A549 (cell line): ENCODE measurements at regions not wholly inside any gene's neighbourhood (a gene's known extent, or its start where the extent isn't known, plus 50 kb on each side); places are given as distances from the start of the nearest gene placed in this dataset.

ENCODE experiments used
- ATAC-seq, 2 experiments: fragments of 200-7000 bp in 1 of 2; fragments of >200 bp in 1 of 2; cut with Nextera tagmentation in 1 of 2; cut with Tn5 transposase in 1 of 2; 3 replicates each; pipeline versions ENCODE4 v1.8.0 to v1.9.1; 2018 to 2020; ENCODE audit warnings: mild to moderate bottlenecking in 1 of 2, moderate library complexity in 1 of 2
- CTCF ChIA-PET: fragments of 300-600 bp; sonication (Branson Sonifier 250); formaldehyde crosslinking; extraction: SDS; loops from one replicate; lab custom pipeline; 2021; ENCODE audit warnings: antibody characterized with exemption, inconsistent platforms; lab: Yijun Ruan, JAX
- POLR2A ChIA-PET: fragments of 350-600 bp; formaldehyde crosslinking; extraction: SDS; loops from one replicate; lab custom pipeline; 2021; ENCODE audit warnings: antibody characterized with exemption, inconsistent platforms; lab: Yijun Ruan, JAX
- DNase-seq, 2 experiments: peaks; one replicate each; pipeline versions ENCODE4 v3.0.0 to v3.0.0-alpha.2; 2011 to 2016; ENCODE audit warnings: low read depth in 1 of 2, low spot score in 1 of 2
- FAIRE-seq: peaks from 2 replicates; lab custom pipeline; 2011; peaks lifted over from hg19 to GRCh38; lab: Jason Lieb, UNC
- H3K27ac ChIP-seq, 2 experiments: fragments of >200 bp; sonication (Bioruptor Twin); formaldehyde crosslinking; 3 replicates each; pipeline ENCODE4 v1.5.1; 2016 to 2017
- H3K4me1 ChIP-seq: fragments of >200 bp; sonication (Bioruptor Twin); formaldehyde crosslinking; 3 replicates; pipeline ENCODE4 v1.6.1; 2016
- H3K4me2 ChIP-seq: fragments of >200 bp; sonication (Bioruptor Twin); formaldehyde crosslinking; 3 replicates; pipeline ENCODE4 v1.6.1; 2016
- H3K4me3 ChIP-seq: fragments of >200 bp; sonication (Bioruptor Twin); formaldehyde crosslinking; 3 replicates; pipeline ENCODE4 v1.5.1; 2016
- H3K9me3 ChIP-seq: fragments of >200 bp; sonication (Bioruptor Twin); formaldehyde crosslinking; 3 replicates; pipeline ENCODE4 v1.6.1; 2016
- BHLHE40 ChIP-seq: IDR thresholded peaks from 2 replicates; pipeline ENCODE4 v1.6.1; 2012; ENCODE audit warnings: low read depth, low read length, inconsistent platforms
- CBX2 ChIP-seq: fragments of 200-600 bp; sonication (generic); IDR thresholded peaks from 2 replicates; pipeline ENCODE4 v1.6.1; 2016; ENCODE audit warnings: low read depth, mild to moderate bottlenecking, borderline replicate concordance
- CHD2 ChIP-seq: fragments of 150-350 bp; IDR thresholded peaks from 2 replicates; pipeline ENCODE4 v1.6.1; 2014; ENCODE audit warnings: low read length; ENCODE audit not compliant: partially characterized antibody
- CHD4 ChIP-seq: fragments of 200-600 bp; sonication (generic); IDR thresholded peaks from 2 replicates; pipeline ENCODE4 v1.6.1; 2016; ENCODE audit warnings: antibody characterized with exemption, mild to moderate bottlenecking, borderline replicate concordance
- EHF ChIP-seq: fragments of 250-450 bp; sonication (Bioruptor Pico); IDR thresholded peaks from 2 replicates; pipeline ENCODE4 v1.5.0; 2020; ENCODE audit warnings: mild to moderate bottlenecking
- FOSB ChIP-seq: fragments of 250-450 bp; sonication (Bioruptor Pico); IDR thresholded peaks from 2 replicates; pipeline ENCODE4 v1.5.0; 2020; ENCODE audit warnings: mild to moderate bottlenecking, moderate library complexity
- FOXS1 ChIP-seq: fragments of 250-450 bp; sonication (Bioruptor Pico); IDR thresholded peaks from 2 replicates; pipeline ENCODE4 v1.5.0; 2020; ENCODE audit warnings: mild to moderate bottlenecking, moderate library complexity
- HDAC2 ChIP-seq: fragments of 200-600 bp; sonication (generic); IDR thresholded peaks from 2 replicates; pipeline ENCODE4 v1.6.1; 2016
- HOXA7 ChIP-seq: fragments of 250-450 bp; sonication (Bioruptor Pico); IDR thresholded peaks from 2 replicates; pipeline ENCODE4 v1.5.0; 2020; ENCODE audit warnings: mild to moderate bottlenecking, moderate library complexity
- HOXB5 ChIP-seq: fragments of 250-450 bp; sonication (Bioruptor Pico); IDR thresholded peaks from 2 replicates; pipeline ENCODE4 v1.5.0; 2020; ENCODE audit warnings: mild to moderate bottlenecking, moderate library complexity
- KDM5A ChIP-seq: fragments of 200-600 bp; sonication (generic); IDR thresholded peaks from 2 replicates; pipeline ENCODE4 v1.6.1; 2016; ENCODE audit warnings: antibody characterized with exemption, mild to moderate bottlenecking
- NFE2L2 ChIP-seq: fragments of 150-350 bp; conservative IDR thresholded peaks from 2 replicates; pipeline ENCODE4 v1.6.1; 2014; ENCODE audit warnings: low read length
- NPAS2 ChIP-seq: fragments of 250-450 bp; sonication (Bioruptor Pico); IDR thresholded peaks from 2 replicates; pipeline ENCODE4 v1.8.0; 2022; ENCODE audit warnings: mild to moderate bottlenecking, moderate library complexity, borderline replicate concordance
- NR3C1 ChIP-seq: fragments of >200 bp; sonication (Bioruptor Twin); formaldehyde crosslinking; IDR thresholded peaks from 3 replicates; pipeline ENCODE4 v1.6.1; 2017
- PHF8 ChIP-seq: fragments of 200-600 bp; sonication (generic); IDR thresholded peaks from 2 replicates; pipeline ENCODE4 v1.6.1; 2016; ENCODE audit warnings: low read depth, mild to moderate bottlenecking, antibody characterized with exemption, moderate library complexity, borderline replicate concordance
- RNF2 ChIP-seq: fragments of 200-600 bp; sonication (generic); IDR thresholded peaks from 2 replicates; pipeline ENCODE4 v1.6.1; 2016; ENCODE audit warnings: low read depth, mild to moderate bottlenecking, antibody characterized with exemption, moderate library complexity, borderline replicate concordance
- TP53 ChIP-seq: fragments of 250-450 bp; sonication (Bioruptor Pico); IDR thresholded peaks from 2 replicates; pipeline ENCODE4 v1.5.0; 2021; ENCODE audit warnings: mild to moderate bottlenecking, moderate library complexity
- ZC3H11A ChIP-seq: fragments of 450-650 bp; IDR thresholded peaks from 2 replicates; pipeline ENCODE4 v1.6.1; 2014; ENCODE audit warnings: antibody characterized with exemption, mild to moderate bottlenecking
- ZFP36 ChIP-seq: fragments of 450-650 bp; IDR thresholded peaks from 2 replicates; pipeline ENCODE4 v1.6.1; 2014; ENCODE audit warnings: borderline replicate concordance; ENCODE audit not compliant: partially characterized antibody
- ZSCAN20 ChIP-seq: fragments of 250-450 bp; sonication (Bioruptor Pico); IDR thresholded peaks from 2 replicates; pipeline ENCODE4 v1.8.0; 2022; ENCODE audit warnings: mild to moderate bottlenecking, moderate library complexity
- WGBS: methylation state at CpG from one replicate; pipeline ENCODE4 v1.1.6; 2017; ENCODE audit errors: missing lambda C conversion rate; 5-methylcytosine and 5-hydroxymethylcytosine counted together
- TF ChIP-seq, protein P1 (sequence below): fragments of 200-600 bp; sonication (generic); IDR thresholded peaks from 2 replicates; pipeline ENCODE4 v1.6.1; 2016; ENCODE audit warnings: antibody characterized with exemption, mild to moderate bottlenecking, moderate library complexity
- TF ChIP-seq, protein P2 (sequence below): fragments of >200 bp; sonication (Bioruptor Twin); formaldehyde crosslinking; IDR thresholded peaks from 3 replicates; pipeline ENCODE4 v1.6.1; 2016
- TF ChIP-seq, protein P3 (sequence below): fragments of >200 bp; sonication (Bioruptor Twin); formaldehyde crosslinking; IDR thresholded peaks from 3 replicates; pipeline ENCODE4 v1.5.1; 2016
- TF ChIP-seq, protein P4 (sequence below): IDR thresholded peaks from 2 replicates; pipeline ENCODE4 v1.6.1; 2012; ENCODE audit warnings: low read depth, borderline replicate concordance
- TF ChIP-seq, protein P5 (sequence below): fragments of 250-450 bp; sonication (Bioruptor Pico); IDR thresholded peaks from 2 replicates; pipeline ENCODE4 v1.5.0; 2021; ENCODE audit warnings: mild to moderate bottlenecking, moderate library complexity, borderline replicate concordance
- TF ChIP-seq, protein P6 (sequence below): fragments of 150-350 bp; IDR thresholded peaks from 2 replicates; pipeline ENCODE4 v1.6.1; 2014; ENCODE audit warnings: low read depth, mild to moderate bottlenecking, low read length

DNA sequence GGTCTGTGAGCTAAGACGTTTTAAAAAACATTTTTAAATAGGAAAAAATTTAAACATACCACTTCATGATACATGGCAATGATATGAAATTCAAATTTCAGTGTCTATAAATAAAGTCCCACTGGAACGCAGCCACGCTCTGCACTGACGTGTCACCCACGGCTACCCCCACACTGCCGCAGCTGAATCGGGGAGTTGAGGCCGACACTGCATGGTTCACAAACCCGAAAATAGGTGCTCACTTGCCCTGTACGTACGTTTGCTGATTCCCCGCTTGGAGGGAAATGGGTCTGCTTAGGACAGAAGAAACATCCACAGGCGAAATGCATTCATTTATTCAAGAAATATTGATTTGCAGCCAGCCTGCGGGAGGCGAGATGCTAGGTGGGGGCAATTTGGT lies 1342.3 kb downstream of the TBC1D22A start:
- ChIA-PET CTCF (interaction anchor here (0.6 kb wide), 1 partner anchor 114 kb away, joined by 3 read pairs; no protein-coding TSS in a partner anchor), POLR2A (interaction anchor here (0.6 kb wide), 1 partner anchor 269 kb away, joined by 3 read pairs; no protein-coding TSS in a partner anchor)
- peaks cover 10% of the 10 kb centered on the region; the same call in 2 of the 3 replicates for H3K9me3 ChIP-seq
- TF ChIP-seq FOXS1 (CRISPR knock-in tag) (no peak), FOSB (no peak), CHD4 (no peak), BHLHE40 (no peak), NR3C1 (no peak), TP53 (CRISPR knock-in tag) (no peak), ZSCAN20 (CRISPR knock-in tag) (no peak), PHF8 (no peak), HOXB5 (no peak), RNF2 (no peak), ZFP36 (no peak)
- TF ChIP-seq, protein P1, sequence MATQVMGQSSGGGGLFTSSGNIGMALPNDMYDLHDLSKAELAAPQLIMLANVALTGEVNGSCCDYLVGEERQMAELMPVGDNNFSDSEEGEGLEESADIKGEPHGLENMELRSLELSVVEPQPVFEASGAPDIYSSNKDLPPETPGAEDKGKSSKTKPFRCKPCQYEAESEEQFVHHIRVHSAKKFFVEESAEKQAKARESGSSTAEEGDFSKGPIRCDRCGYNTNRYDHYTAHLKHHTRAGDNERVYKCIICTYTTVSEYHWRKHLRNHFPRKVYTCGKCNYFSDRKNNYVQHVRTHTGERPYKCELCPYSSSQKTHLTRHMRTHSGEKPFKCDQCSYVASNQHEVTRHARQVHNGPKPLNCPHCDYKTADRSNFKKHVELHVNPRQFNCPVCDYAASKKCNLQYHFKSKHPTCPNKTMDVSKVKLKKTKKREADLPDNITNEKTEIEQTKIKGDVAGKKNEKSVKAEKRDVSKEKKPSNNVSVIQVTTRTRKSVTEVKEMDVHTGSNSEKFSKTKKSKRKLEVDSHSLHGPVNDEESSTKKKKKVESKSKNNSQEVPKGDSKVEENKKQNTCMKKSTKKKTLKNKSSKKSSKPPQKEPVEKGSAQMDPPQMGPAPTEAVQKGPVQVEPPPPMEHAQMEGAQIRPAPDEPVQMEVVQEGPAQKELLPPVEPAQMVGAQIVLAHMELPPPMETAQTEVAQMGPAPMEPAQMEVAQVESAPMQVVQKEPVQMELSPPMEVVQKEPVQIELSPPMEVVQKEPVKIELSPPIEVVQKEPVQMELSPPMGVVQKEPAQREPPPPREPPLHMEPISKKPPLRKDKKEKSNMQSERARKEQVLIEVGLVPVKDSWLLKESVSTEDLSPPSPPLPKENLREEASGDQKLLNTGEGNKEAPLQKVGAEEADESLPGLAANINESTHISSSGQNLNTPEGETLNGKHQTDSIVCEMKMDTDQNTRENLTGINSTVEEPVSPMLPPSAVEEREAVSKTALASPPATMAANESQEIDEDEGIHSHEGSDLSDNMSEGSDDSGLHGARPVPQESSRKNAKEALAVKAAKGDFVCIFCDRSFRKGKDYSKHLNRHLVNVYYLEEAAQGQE: no peak
- TF ChIP-seq, protein P2, sequence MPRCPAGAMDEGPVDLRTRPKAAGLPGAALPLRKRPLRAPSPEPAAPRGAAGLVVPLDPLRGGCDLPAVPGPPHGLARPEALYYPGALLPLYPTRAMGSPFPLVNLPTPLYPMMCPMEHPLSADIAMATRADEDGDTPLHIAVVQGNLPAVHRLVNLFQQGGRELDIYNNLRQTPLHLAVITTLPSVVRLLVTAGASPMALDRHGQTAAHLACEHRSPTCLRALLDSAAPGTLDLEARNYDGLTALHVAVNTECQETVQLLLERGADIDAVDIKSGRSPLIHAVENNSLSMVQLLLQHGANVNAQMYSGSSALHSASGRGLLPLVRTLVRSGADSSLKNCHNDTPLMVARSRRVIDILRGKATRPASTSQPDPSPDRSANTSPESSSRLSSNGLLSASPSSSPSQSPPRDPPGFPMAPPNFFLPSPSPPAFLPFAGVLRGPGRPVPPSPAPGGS: no peak
- TF ChIP-seq, protein P3, sequence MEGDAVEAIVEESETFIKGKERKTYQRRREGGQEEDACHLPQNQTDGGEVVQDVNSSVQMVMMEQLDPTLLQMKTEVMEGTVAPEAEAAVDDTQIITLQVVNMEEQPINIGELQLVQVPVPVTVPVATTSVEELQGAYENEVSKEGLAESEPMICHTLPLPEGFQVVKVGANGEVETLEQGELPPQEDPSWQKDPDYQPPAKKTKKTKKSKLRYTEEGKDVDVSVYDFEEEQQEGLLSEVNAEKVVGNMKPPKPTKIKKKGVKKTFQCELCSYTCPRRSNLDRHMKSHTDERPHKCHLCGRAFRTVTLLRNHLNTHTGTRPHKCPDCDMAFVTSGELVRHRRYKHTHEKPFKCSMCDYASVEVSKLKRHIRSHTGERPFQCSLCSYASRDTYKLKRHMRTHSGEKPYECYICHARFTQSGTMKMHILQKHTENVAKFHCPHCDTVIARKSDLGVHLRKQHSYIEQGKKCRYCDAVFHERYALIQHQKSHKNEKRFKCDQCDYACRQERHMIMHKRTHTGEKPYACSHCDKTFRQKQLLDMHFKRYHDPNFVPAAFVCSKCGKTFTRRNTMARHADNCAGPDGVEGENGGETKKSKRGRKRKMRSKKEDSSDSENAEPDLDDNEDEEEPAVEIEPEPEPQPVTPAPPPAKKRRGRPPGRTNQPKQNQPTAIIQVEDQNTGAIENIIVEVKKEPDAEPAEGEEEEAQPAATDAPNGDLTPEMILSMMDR: no peak
- TF ChIP-seq, protein P4, sequence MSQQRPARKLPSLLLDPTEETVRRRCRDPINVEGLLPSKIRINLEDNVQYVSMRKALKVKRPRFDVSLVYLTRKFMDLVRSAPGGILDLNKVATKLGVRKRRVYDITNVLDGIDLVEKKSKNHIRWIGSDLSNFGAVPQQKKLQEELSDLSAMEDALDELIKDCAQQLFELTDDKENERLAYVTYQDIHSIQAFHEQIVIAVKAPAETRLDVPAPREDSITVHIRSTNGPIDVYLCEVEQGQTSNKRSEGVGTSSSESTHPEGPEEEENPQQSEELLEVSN: no peak
- FAIRE-seq: no peak
- 82% methylated on average over 15 of the region's 15 CpGs for WGBS
- H3K4me3 ChIP-seq: no peak overlapping the region
- DNase-seq: no peak
- H3K27ac ChIP-seq: no peak overlapping the region
- no peak overlapping the region for H3K4me2 ChIP-seq
- H3K4me1 ChIP-seq: no peaks in the 10 kb centered on the region
- ATAC-seq: no peak

DNA sequence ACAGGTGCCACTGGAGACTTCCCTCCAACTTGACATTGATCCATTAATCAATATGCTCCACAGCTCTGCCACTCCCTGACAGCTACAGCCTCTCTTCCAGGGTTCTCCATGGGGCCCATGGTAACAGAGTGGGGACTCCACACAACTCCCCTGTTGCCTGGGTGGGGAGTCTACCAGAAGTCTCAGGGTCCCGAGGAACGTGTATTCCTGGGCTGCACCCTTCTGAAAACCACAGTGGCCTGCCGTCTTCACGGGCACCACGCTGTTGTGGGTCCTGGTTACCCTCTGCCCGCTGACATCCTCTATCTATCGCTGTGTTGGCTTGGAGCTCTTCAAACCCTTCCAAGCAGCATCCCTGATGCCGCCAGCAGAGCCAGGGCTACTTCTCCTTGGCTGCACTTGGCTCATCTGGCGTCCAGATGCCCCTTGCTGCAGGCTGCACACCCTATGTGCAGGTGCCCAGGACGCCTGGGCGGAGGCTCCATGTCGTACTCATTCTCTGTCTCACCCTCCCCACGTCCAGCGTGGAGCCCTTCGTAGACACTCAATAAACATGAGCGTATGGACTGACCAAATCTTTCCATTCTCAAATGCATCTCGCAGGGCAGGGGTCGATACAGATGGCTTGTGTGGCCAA lies 1341.8 kb downstream of the TBC1D22A start:
- H3K27ac ChIP-seq: no peak overlapping the region
- FAIRE-seq (no peak), ATAC-seq (no peak), DNase-seq (no peak)
- WGBS: 76% methylated on average over 15 of the region's 18 CpGs
- ChIA-PET POLR2A (no interaction called here), CTCF (no interaction called here)
- H3K4me2 ChIP-seq: no peak overlapping the region
- H3K9me3 ChIP-seq: peaks cover 6% of the 10 kb centered on the region; the same call in 2 of the 3 replicates
- no peaks in the 10 kb centered on the region for H3K4me1 ChIP-seq
- H3K4me3 ChIP-seq: no peak overlapping the region
- TF ChIP-seq NPAS2 (CRISPR knock-in tag) (no peak), RNF2 (no peak), ZC3H11A (no peak), CHD2 (no peak), CBX2 (no peak), PHF8 (no peak), HDAC2 (no peak), EHF (no peak), HOXA7 (CRISPR knock-in tag) (no peak), FOXS1 (CRISPR knock-in tag) (no peak), KDM5A (no peak), HOXB5 (no peak), NFE2L2 (no peak)
- TF ChIP-seq, protein P5, sequence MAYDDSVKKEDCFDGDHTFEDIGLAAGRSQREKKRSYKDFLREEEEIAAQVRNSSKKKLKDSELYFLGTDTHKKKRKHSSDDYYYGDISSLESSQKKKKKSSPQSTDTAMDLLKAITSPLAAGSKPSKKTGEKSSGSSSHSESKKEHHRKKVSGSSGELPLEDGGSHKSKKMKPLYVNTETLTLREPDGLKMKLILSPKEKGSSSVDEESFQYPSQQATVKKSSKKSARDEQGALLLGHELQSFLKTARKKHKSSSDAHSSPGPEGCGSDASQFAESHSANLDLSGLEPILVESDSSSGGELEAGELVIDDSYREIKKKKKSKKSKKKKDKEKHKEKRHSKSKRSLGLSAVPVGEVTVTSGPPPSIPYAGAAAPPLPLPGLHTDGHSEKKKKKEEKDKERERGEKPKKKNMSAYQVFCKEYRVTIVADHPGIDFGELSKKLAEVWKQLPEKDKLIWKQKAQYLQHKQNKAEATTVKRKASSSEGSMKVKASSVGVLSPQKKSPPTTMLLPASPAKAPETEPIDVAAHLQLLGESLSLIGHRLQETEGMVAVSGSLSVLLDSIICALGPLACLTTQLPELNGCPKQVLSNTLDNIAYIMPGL (CRISPR knock-in tag): no peak
- TF ChIP-seq, protein P6, sequence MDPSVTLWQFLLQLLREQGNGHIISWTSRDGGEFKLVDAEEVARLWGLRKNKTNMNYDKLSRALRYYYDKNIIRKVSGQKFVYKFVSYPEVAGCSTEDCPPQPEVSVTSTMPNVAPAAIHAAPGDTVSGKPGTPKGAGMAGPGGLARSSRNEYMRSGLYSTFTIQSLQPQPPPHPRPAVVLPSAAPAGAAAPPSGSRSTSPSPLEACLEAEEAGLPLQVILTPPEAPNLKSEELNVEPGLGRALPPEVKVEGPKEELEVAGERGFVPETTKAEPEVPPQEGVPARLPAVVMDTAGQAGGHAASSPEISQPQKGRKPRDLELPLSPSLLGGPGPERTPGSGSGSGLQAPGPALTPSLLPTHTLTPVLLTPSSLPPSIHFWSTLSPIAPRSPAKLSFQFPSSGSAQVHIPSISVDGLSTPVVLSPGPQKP: no peak
